Osteocyte (in vitro differentiated cells): ENCODE measurements at regions not wholly inside any gene's neighbourhood (a gene's known extent, or its start where the extent isn't known, plus 50 kb on each side); places are given as distances from the start of the nearest gene placed in this dataset.

Experiments
- DNase-seq: peaks from one replicate; pipeline ENCODE4 v3.0.0; 2021; ENCODE audit warnings: mixed read lengths; ENCODE audit not compliant: unreplicated experiment; ENCODE audit errors: extremely low spot score
- H3K27ac Mint-ChIP-seq: one replicate; pipeline ENCODE4 v1.8.0; 2021; ENCODE audit warnings: mild to moderate bottlenecking, mixed read lengths; ENCODE audit not compliant: unreplicated experiment
- H3K27me3 Mint-ChIP-seq: one replicate; pipeline ENCODE4 v1.8.0; 2021; ENCODE audit warnings: mixed read lengths; ENCODE audit not compliant: unreplicated experiment
- H3K36me3 Mint-ChIP-seq: one replicate; pipeline ENCODE4 v1.8.0; 2021; ENCODE audit warnings: mixed read lengths; ENCODE audit not compliant: unreplicated experiment
- H3K4me1 Mint-ChIP-seq: one replicate; pipeline ENCODE4 v1.8.0; 2021; ENCODE audit warnings: mixed read lengths; ENCODE audit not compliant: unreplicated experiment
- H3K4me3 Mint-ChIP-seq: one replicate; pipeline ENCODE4 v1.8.0; 2021; ENCODE audit warnings: mild to moderate bottlenecking, moderate library complexity, mixed read lengths; ENCODE audit not compliant: unreplicated experiment
- H3K9me3 Mint-ChIP-seq: one replicate; pipeline ENCODE4 v1.8.0; 2021; ENCODE audit warnings: mixed read lengths; ENCODE audit not compliant: unreplicated experiment
- CTCF ChIP-seq: fragments of 200-600 bp; sonication (generic); IDR thresholded peaks from 2 replicates; pipeline ENCODE4 v1.5.0; 2021; ENCODE audit warnings: antibody characterized with exemption, mild to moderate bottlenecking, moderate library complexity

DNA sequence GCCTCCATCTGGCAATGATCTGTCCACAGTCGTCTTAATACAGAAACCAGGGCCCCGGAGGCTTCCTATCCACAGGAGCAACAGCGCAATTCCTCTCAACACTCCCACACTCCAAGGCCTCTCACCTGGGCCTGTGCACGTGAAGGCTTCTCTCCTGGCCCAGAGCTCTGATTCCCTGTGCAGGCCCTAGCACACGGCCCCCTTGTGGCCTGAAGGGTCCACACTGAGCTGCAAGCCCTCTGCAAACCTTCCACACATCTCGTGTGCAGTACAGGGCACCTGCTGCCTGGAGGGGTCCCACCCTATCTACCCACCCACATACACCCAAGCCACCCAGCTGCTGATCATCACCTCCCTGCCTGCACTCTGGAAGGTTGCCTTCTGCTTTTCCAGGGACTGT is 150.1 kb upstream of the NUDT10 start:
- Mint-ChIP-seq H3K9me3 (peaks cover 26% of the 10 kb centered on the region), H3K36me3 (no peaks in the 10 kb centered on the region), H3K27me3 (no peaks in the 10 kb centered on the region)

GRCh38 chrX:51192104-51192503 is 140.5 kb upstream of the NUDT10 start:
- Mint-ChIP-seq H3K27me3 (no peaks in the 10 kb centered on the region), H3K27ac (no peak overlapping the region), H3K4me3 (no peak overlapping the region), H3K36me3 (no peaks in the 10 kb centered on the region), H3K9me3 (peaks cover 12% of the 10 kb centered on the region), H3K4me1 (no peaks in the 10 kb centered on the region)
- no peak for TF ChIP-seq CTCF
- DNase-seq = no peak

More for the DNA sequence above, 150.1 kb upstream of the NUDT10 start:
- no peak for DNase-seq
- TF ChIP-seq CTCF = no peak
- Mint-ChIP-seq H3K27ac (no peak overlapping the region), H3K4me3 (no peak overlapping the region), H3K4me1 (no peaks in the 10 kb centered on the region)

- Mint-ChIP-seq H3K4me1 (no peaks in the 10 kb centered on the region), H3K36me3 (no peaks in the 10 kb centered on the region), H3K27me3 (no peaks in the 10 kb centered on the region), H3K4me3 (no peak overlapping the region), H3K27ac (no peak overlapping the region), H3K9me3 (peaks cover 31% of the 10 kb centered on the region)
- no peak for TF ChIP-seq CTCF
- DNase-seq = no peak
Observed at GRCh38 chrX:51215266-51215665, 117.4 kb upstream of the NUDT10 start.

- no peaks in the 10 kb centered on the region for H3K36me3 Mint-ChIP-seq
- H3K4me3 Mint-ChIP-seq = no peak overlapping the region
- no peak for TF ChIP-seq CTCF
- no peaks in the 10 kb centered on the region for H3K27me3 Mint-ChIP-seq
- H3K9me3 Mint-ChIP-seq = peaks cover 31% of the 10 kb centered on the region
- no peaks in the 10 kb centered on the region for H3K4me1 Mint-ChIP-seq
- no peak overlapping the region for H3K27ac Mint-ChIP-seq
- DNase-seq = no peak
Observed at GRCh38 chrX:51215856-51216255, 116.8 kb upstream of the NUDT10 start.

DNA sequence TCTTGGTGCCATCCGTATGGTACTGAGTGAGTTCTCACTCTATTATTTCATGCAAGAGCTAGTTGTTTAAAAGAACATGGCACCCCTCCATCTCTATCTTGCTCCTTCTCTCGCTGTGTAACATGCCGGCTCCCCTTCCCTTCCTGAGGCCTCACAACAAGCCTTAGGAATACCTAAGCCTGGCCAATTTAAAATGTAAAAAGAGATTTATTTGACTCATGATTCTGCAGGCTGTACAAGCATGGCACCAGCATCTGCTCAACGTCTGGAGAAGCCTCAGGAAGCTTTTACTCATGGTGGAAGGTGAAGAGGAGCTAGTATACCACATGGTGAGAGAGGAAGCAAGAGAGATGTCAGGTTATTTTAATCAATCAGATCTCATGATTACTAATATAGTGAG is 90.4 kb upstream of the NUDT10 start:
- DNase-seq = no peak
- peaks cover 63% of the 10 kb centered on the region for H3K9me3 Mint-ChIP-seq

More for the DNA sequence above, 90.4 kb upstream of the NUDT10 start:
- Mint-ChIP-seq H3K27me3 (no peaks in the 10 kb centered on the region), H3K36me3 (no peaks in the 10 kb centered on the region), H3K4me3 (no peak overlapping the region), H3K27ac (no peak overlapping the region), H3K4me1 (no peaks in the 10 kb centered on the region)
- no peak for TF ChIP-seq CTCF
